ENCODE measurements at regions not wholly inside any gene's neighbourhood (a gene's known extent, or its start where the extent isn't known, plus 50 kb on each side); places are given as distances from the start of the nearest gene placed in this dataset.

DNA sequence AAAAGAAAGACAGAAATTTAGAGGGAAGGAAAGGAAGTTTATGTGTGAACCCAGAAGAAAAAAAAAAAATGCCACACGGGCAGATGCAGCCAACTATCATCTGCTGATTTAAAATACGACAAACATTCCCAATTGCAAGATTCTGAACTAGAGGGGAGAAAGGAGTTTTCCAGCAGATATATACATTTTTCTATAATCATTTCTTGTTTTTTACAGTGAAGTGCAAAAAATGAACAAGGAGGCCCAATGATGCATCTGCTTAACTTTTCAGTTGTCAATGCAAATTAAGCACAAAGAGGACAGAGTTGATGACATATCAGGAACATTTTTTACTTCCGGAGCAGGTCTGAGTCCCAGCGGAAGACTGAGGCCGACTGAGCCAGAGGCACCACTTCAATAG lies 144.7 kb downstream of the MYCN start:
- WGBS, 2 donors, result 89 to 90% methylated on average over 5 of the region's 5 CpGs
- Histone ChIP-seq H3K36me3 (ENCODE audit: low read depth, missing control alignments) (no peaks in the 10 kb centered on the region), H3K4me1 (no peaks in the 10 kb centered on the region), H3K9me3 (no peaks in the 10 kb centered on the region), H3K4me3 (no peak overlapping the region), H3K27me3 (no peaks in the 10 kb centered on the region), H3K27ac (no peak overlapping the region)
- intact Hi-C loops (cut with DNase I; ENCODE audit: low total_unique reads), result no loop called here
- TF ChIP-seq, protein P1, sequence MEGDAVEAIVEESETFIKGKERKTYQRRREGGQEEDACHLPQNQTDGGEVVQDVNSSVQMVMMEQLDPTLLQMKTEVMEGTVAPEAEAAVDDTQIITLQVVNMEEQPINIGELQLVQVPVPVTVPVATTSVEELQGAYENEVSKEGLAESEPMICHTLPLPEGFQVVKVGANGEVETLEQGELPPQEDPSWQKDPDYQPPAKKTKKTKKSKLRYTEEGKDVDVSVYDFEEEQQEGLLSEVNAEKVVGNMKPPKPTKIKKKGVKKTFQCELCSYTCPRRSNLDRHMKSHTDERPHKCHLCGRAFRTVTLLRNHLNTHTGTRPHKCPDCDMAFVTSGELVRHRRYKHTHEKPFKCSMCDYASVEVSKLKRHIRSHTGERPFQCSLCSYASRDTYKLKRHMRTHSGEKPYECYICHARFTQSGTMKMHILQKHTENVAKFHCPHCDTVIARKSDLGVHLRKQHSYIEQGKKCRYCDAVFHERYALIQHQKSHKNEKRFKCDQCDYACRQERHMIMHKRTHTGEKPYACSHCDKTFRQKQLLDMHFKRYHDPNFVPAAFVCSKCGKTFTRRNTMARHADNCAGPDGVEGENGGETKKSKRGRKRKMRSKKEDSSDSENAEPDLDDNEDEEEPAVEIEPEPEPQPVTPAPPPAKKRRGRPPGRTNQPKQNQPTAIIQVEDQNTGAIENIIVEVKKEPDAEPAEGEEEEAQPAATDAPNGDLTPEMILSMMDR (IDR thresholded peaks at IDR 0.05), result no peak
- no peak for TF ChIP-seq POLR2A (IDR thresholded peaks at IDR 0.05)
- no peak for DNase-seq

DNA sequence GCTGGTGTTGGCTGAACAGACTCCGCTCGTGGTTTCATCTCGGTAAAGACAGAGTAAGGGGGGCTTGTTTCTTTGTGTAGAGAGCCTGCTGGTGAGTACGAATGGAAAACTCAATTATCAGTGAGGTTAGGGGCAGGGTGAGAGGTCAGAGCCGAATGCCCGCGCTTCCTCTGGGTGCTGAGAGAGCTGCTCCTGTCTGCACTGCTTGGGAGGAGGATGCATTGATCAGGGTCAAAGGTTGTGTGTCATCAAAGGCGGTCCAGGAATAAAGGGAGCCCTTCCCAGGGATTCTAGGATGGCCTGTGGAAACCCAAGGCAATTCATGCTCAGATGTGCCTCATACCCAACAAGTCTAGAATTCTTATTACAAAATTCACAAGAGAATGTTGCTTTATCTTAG lies 143.9 kb downstream of the MYCN start:
- Histone ChIP-seq H3K27me3 (no peaks in the 10 kb centered on the region), H3K9me3 (no peaks in the 10 kb centered on the region), H3K4me1 (no peaks in the 10 kb centered on the region), H3K4me3 (no peak overlapping the region), H3K27ac (no peak overlapping the region), H3K36me3 (ENCODE audit: low read depth, missing control alignments) (no peaks in the 10 kb centered on the region)
- 72 to 84% methylated on average over 8 of the region's 8 CpGs for WGBS, 2 donors
- no peak for TF ChIP-seq POLR2A (IDR thresholded peaks at IDR 0.05)
- TF ChIP-seq, protein P1 (IDR thresholded peaks at IDR 0.05), result no peak
- no peak for DNase-seq
- intact Hi-C loops (cut with DNase I; ENCODE audit: low total_unique reads), result no loop called here

DNA sequence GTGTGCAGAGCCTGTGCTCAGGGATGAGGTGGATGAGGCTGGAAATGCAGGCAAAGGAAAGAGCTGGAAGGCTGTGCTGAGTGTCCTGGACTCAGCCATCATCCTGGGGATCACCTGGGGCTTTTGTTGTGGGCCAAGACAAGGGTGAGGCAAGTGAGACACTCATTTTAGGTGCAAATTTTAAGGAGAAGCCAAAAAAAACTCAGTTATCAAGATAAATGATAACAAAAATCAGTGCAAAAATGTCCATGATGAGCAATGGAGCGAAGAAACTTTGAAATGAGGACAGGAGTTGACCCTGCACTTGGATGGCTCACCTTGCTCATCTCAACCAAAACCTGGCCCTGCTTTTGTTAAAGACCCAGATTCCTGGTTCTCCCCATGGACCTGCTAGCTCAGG lies 141.9 kb downstream of the MYCN start:
- Histone ChIP-seq H3K27me3 (no peaks in the 10 kb centered on the region), H3K36me3 (ENCODE audit: low read depth, missing control alignments) (no peaks in the 10 kb centered on the region), H3K9me3 (no peaks in the 10 kb centered on the region), H3K4me3 (no peak overlapping the region), H3K27ac (no peak overlapping the region), H3K4me1 (no peaks in the 10 kb centered on the region)
- intact Hi-C loops (cut with DNase I; ENCODE audit: low total_unique reads), result no loop called here
- DNase-seq, result no peak
- WGBS, 2 donors, result 100% methylated on average over 1 of the region's 1 CpG
- TF ChIP-seq POLR2A (IDR thresholded peaks at IDR 0.05), result no peak
- TF ChIP-seq, protein P1 (IDR thresholded peaks at IDR 0.05), result no peak

DNA sequence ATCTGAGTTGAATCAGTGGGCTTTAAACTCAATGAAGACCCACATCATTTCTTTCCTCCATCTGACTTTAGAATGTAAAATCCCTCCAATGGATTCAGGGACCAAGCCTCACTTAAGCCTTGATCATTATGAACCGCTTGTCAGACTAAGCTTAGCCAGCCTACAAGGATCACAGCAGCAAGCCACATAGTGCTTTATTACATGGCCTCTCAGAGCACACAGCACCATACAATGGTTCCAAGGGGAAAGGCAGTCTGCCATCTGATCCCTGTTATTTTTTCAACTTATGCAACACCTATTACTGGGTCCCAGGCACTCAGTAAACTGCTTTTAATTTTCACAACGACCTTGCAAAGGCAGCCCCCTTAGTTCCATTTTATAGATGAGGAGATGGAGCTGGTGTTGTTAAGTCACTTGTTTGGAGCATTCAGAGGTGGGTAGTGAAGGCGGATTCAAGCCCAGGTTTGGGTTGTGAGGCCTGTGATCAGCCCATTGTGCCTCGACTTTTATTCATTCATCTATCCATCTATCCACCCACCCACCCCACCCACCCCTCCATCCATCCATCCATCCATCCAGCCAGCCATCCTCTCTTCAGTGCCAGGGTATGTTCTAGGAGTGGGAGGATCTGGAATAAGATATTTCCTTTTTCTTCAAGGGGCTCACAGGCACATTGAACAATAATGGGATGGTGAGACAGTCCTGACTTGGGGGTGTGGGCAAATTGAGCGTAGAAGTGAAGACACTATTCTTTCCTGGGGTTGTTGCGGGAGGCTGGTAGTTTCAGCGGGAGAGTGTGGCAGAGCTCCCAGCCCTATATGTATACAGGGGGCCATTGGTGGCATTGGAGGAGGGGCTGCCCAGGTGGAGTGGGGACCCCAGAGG lies 141.2 kb downstream of the MYCN start:
- intact Hi-C loops (cut with DNase I; ENCODE audit: low total_unique reads), result no loop called here
- 80 to 84% methylated on average over 7 of the region's 7 CpGs for WGBS, 2 donors
- no peak for TF ChIP-seq POLR2A (IDR thresholded peaks at IDR 0.05)
- TF ChIP-seq, protein P1 (IDR thresholded peaks at IDR 0.05), result no peak

DNA sequence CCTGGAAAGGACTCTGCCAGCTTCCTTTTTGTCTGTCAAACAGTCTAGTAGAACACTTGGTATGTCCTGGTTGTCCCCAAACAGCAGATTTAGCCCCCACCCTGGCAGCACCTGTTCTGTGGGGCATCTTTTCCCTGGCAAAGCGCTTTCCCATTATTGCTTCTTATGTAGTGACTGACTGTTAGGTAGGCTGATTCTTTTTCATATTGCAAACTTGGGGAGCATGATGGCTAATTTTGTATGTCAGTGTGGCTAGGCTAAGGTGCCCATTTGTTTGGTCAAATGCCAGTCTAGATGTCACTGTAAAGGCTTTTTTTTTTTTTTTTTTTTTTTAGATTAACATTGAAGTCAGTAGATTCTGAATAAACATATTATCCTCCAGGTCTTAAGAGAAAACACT lies 140.2 kb downstream of the MYCN start:
- no peak overlapping the region for H3K27ac ChIP-seq
- H3K36me3 ChIP-seq (ENCODE audit: low read depth, missing control alignments), result no peaks in the 10 kb centered on the region
- H3K27me3 ChIP-seq, result no peaks in the 10 kb centered on the region
- intact Hi-C loops (cut with DNase I; ENCODE audit: low total_unique reads), result no loop called here
- no peak for TF ChIP-seq POLR2A (IDR thresholded peaks at IDR 0.05)
- TF ChIP-seq, protein P1 (IDR thresholded peaks at IDR 0.05), result no peak
- WGBS, 2 donors, result 92 to 100% methylated on average over 1 of the region's 1 CpG
- no peak for DNase-seq
- no peaks in the 10 kb centered on the region for H3K9me3 ChIP-seq
- H3K4me3 ChIP-seq, result no peak overlapping the region
- H3K4me1 ChIP-seq, result no peaks in the 10 kb centered on the region

More for the DNA sequence above, 141.2 kb downstream of the MYCN start:
- no peaks in the 10 kb centered on the region for H3K9me3 ChIP-seq
- no peak overlapping the region for H3K4me3 ChIP-seq
- H3K27me3 ChIP-seq, result no peaks in the 10 kb centered on the region
- H3K36me3 ChIP-seq (ENCODE audit: low read depth, missing control alignments), result no peaks in the 10 kb centered on the region
- H3K4me1 ChIP-seq, result no peaks in the 10 kb centered on the region
- no peak overlapping the region for H3K27ac ChIP-seq
- no peak for DNase-seq
